ENCODE measurements at regions not wholly inside any gene's neighbourhood (a gene's known extent, or its start where the extent isn't known, plus 50 kb on each side); places are given as distances from the start of the nearest gene placed in this dataset. TPM values are rescaled to one million over a fixed set of nuclear protein-coding genes. Genes with fewer than 3 reads are reported as not detected.

DNA sequence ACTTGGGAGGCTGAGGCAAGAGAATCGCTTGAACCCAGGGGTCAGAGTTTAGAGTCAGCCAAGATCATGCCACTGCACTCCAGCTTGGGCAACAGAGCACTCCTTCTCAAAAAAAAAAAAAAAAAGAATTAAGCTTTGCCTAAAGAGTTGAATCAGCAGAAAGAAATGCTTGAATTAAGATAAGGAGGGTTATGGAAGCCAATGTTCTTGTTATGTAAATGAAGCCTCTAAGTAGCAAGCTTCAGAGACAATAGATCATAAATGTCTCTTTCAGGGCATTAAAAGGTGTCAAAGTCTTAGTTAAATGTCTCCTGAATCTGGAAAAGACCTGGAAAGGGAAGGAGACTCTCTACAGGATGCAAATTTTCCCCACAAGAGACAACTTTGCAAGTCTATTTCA lies 69.7 kb upstream of the FAM83B start:
- Histone ChIP-seq H3K27me3 (ENCODE audit: control insufficient read depth, insufficient read depth, low read length) (no peaks in the 10 kb centered on the region), H3K4me3 (ENCODE audit: low read depth, low read length) (no peak overlapping the region), H3K9me3 (ENCODE audit: control insufficient read depth, insufficient read depth, low read length) (no peaks in the 10 kb centered on the region), H3K27ac (ENCODE audit: low read depth, low read length) (no peak overlapping the region)
- ChIA-PET CTCF (no interaction called here), POLR2A (no interaction called here)
- TF ChIP-seq, protein P1, sequence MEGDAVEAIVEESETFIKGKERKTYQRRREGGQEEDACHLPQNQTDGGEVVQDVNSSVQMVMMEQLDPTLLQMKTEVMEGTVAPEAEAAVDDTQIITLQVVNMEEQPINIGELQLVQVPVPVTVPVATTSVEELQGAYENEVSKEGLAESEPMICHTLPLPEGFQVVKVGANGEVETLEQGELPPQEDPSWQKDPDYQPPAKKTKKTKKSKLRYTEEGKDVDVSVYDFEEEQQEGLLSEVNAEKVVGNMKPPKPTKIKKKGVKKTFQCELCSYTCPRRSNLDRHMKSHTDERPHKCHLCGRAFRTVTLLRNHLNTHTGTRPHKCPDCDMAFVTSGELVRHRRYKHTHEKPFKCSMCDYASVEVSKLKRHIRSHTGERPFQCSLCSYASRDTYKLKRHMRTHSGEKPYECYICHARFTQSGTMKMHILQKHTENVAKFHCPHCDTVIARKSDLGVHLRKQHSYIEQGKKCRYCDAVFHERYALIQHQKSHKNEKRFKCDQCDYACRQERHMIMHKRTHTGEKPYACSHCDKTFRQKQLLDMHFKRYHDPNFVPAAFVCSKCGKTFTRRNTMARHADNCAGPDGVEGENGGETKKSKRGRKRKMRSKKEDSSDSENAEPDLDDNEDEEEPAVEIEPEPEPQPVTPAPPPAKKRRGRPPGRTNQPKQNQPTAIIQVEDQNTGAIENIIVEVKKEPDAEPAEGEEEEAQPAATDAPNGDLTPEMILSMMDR (IDR thresholded peaks at IDR 0.05; ENCODE audit: low read depth, low read length), result no peak
- no peak for DNase-seq (ENCODE audit: low read depth, low spot score)

DNA sequence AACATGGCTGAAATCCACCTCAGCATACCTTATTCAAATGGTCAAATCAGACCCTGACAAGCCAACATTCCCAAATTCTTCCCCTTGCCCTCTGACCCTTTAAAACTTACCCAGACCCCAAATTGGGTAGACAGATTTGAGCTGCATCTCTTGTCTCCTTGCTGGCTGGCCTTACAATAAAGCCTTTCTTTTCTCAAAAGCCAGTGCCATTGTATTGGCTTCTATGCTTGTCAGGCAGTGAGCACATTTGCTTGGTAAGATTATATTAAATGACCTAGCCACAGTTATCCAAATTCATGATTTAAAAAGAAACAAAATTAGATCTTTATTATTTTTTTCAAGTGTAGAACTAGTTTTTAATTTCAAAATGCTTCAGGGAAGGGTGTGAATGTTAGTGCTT lies 67.8 kb upstream of the FAM83B start:
- Histone ChIP-seq H3K9me3 (ENCODE audit: control insufficient read depth, insufficient read depth, low read length) (no peaks in the 10 kb centered on the region), H3K27me3 (ENCODE audit: control insufficient read depth, insufficient read depth, low read length) (no peaks in the 10 kb centered on the region), H3K4me3 (ENCODE audit: low read depth, low read length) (no peak overlapping the region), H3K27ac (ENCODE audit: low read depth, low read length) (no peak overlapping the region)
- ChIA-PET POLR2A (no interaction called here), CTCF (no interaction called here)
- no peak for DNase-seq (ENCODE audit: low read depth, low spot score)
- TF ChIP-seq, protein P1 (IDR thresholded peaks at IDR 0.05; ENCODE audit: low read depth, low read length), result no peak

DNA sequence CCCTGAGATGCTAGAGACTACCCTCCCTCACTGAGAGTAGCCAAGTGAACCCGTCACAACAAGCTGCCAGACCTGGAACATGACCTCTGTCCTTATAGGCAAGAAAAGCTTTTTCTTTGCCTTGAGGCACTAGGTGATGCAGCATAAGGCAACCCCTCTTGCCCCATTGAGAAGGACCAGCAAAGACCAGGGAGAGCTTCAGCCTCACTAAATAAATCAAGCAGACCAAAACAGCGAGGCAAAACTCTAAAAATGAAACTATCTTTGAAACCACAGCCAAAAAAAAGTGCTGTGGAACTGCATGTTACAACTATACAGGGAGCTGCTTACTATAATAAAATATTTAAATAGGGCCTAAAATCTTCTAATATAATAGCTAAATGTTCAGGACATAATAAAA lies 62.6 kb upstream of the FAM83B start:
- no peaks in the 10 kb centered on the region for H3K9me3 ChIP-seq (ENCODE audit: control insufficient read depth, insufficient read depth, low read length)
- POLR2A ChIA-PET, result no interaction called here
- CTCF ChIA-PET, result interaction anchor here (1.3 kb wide), 1 partner anchor 65 kb away, joined by 7 read pairs; no protein-coding TSS in a partner anchor
- H3K27ac ChIP-seq (ENCODE audit: low read depth, low read length), result no peak overlapping the region
- TF ChIP-seq, protein P1 (IDR thresholded peaks at IDR 0.05; ENCODE audit: low read depth, low read length), result no peak
- peak overlapping the region; percentile 46 for H3K4me3 ChIP-seq (ENCODE audit: low read depth, low read length)
- DNase-seq (ENCODE audit: low read depth, low spot score), result no peak
- H3K27me3 ChIP-seq (ENCODE audit: control insufficient read depth, insufficient read depth, low read length), result no peaks in the 10 kb centered on the region

DNA sequence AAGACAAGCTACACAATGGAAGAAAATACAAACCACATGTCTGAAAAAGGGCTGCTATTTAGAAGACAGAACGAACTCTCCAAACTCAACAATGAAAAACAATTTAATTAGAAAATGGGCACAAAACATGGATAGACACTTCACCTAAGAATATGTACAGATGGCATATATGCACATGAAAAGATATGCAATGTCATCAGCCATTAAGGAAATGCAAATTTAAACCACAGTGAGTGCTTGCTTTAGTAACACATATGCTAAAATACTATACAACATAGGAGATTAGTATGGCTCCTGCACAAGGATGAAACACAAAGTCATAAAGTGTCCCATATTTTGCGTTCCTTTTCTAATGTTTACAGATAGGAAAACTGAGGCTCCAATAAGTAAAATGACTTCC lies 60.4 kb upstream of the FAM83B start:
- CTCF ChIA-PET, result no interaction called here
- POLR2A ChIA-PET, result no interaction called here
- H3K27ac ChIP-seq (ENCODE audit: low read depth, low read length), result no peak overlapping the region

DNA sequence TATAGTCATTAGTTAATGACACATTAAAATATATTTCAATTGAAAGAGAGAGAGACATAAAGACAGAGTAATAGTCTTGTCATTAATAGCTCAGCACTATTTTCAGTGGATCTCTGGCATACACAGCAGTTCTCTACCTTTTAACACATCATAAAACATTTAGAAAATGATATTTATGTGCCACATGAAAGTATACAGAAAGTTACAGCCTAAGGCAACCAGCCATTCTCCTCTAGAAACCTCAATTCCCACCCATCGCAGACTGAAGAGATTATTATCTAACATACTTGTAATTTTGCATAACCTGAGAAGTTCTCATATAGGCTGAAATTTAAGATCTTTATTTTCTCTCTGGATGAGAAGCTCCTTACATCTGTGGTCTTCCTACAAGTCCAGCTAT lies 58.7 kb upstream of the FAM83B start:
- ChIA-PET CTCF (no interaction called here), POLR2A (no interaction called here)
- no peak overlapping the region for H3K4me3 ChIP-seq (ENCODE audit: low read depth, low read length)
- no peak overlapping the region for H3K27ac ChIP-seq (ENCODE audit: low read depth, low read length)
- no peak for DNase-seq (ENCODE audit: low read depth, low spot score)
- TF ChIP-seq, protein P1 (IDR thresholded peaks at IDR 0.05; ENCODE audit: low read depth, low read length), result no peak
- H3K9me3 ChIP-seq (ENCODE audit: control insufficient read depth, insufficient read depth, low read length), result no peaks in the 10 kb centered on the region
- H3K27me3 ChIP-seq (ENCODE audit: control insufficient read depth, insufficient read depth, low read length), result no peaks in the 10 kb centered on the region

More for the DNA sequence above, 60.4 kb upstream of the FAM83B start:
- TF ChIP-seq, protein P1 (IDR thresholded peaks at IDR 0.05; ENCODE audit: low read depth, low read length), result no peak
- Histone ChIP-seq H3K4me3 (ENCODE audit: low read depth, low read length) (no peak overlapping the region), H3K9me3 (ENCODE audit: control insufficient read depth, insufficient read depth, low read length) (no peaks in the 10 kb centered on the region), H3K27me3 (ENCODE audit: control insufficient read depth, insufficient read depth, low read length) (no peaks in the 10 kb centered on the region)
- DNase-seq (ENCODE audit: low read depth, low spot score), result no peak

Small RNA genes lying in the stretch of these regions (small RNA-seq; reads per million reads assigned to genes)
- gene RNU6-1023P (ENCODE audit: insufficient read length, low read depth), result not detected

Measured in AG04450 (cell line).